Progenitor cell of endocrine pancreas (in vitro differentiated cells): ENCODE measurements at regions not wholly inside any gene's neighbourhood (a gene's known extent, or its start where the extent isn't known, plus 50 kb on each side); places are given as distances from the start of the nearest gene placed in this dataset.

Experiments
- DNase-seq: peaks from one replicate; pipeline ENCODE4 v3.0.0; 2021; ENCODE audit warnings: low spot score; ENCODE audit not compliant: unreplicated experiment
- H3K27ac Mint-ChIP-seq: 2 replicates; pipeline ENCODE4 v1.8.0; 2021; ENCODE audit warnings: mild to moderate bottlenecking, moderate library complexity, mixed read lengths
- H3K27me3 Mint-ChIP-seq: 2 replicates; pipeline ENCODE4 v1.8.0; 2021; ENCODE audit warnings: mixed read lengths
- H3K36me3 Mint-ChIP-seq: 2 replicates; pipeline ENCODE4 v1.8.0; 2022; ENCODE audit warnings: mixed read lengths; ENCODE audit not compliant: insufficient read depth
- H3K4me1 Mint-ChIP-seq: 2 replicates; pipeline ENCODE4 v1.8.0; 2021; ENCODE audit warnings: low read depth, mixed read lengths
- H3K4me3 Mint-ChIP-seq: 2 replicates; pipeline ENCODE4 v1.8.0; 2021; ENCODE audit warnings: low read depth, mild to moderate bottlenecking, moderate library complexity, mixed read lengths
- H3K9me3 Mint-ChIP-seq: 2 replicates; pipeline ENCODE4 v1.8.0; 2021; ENCODE audit warnings: low read depth, mixed read lengths
- TF ChIP-seq, protein P1 (sequence below): fragments of 200-600 bp; sonication (generic); IDR thresholded peaks from one replicate; pipeline ENCODE4 v1.5.0; 2021; ENCODE audit warnings: antibody characterized with exemption, mild to moderate bottlenecking; ENCODE audit not compliant: unreplicated experiment

DNA sequence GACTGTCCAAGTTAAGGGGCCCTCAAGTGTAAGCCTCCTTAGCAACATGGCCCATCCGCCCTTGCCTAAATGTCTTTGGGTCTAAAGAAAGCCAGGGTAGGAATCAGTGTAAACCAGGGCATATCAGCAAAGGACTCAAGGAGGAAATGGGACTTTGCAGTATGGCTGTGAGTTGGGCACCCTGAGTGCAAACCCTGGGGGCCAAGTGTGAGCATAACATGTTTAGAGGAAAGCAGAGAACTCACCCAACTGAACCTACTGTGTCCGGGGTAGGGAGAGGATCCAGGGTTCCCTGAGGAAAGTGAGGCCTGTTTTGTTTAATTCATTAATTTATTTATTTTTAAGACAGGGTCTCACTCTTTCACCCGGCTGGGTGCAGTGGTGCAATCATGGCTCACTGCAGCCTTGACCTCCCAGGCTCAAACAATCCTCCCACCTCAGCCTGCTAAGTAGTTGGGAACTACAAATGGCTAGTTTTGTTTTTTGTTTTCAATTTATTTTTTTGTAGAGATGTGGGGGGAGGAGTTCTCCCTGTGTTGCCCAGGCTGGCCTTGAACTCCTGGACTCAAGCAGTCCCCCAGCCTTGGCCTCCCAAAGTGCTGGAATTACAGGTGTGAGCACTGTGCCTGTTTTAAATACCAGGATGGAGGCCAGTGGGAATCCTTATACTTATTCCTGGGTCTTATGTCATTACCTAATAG, 51.0 kb upstream of the ACTR3 start:
- no peak for DNase-seq
- no peaks in the 10 kb centered on the region for H3K9me3 Mint-ChIP-seq
- H3K27ac Mint-ChIP-seq: no peak overlapping the region
- H3K4me3 Mint-ChIP-seq: no peak overlapping the region
- no peaks in the 10 kb centered on the region for H3K36me3 Mint-ChIP-seq
- no peaks in the 10 kb centered on the region for H3K4me1 Mint-ChIP-seq
- H3K27me3 Mint-ChIP-seq: no peaks in the 10 kb centered on the region
- TF ChIP-seq, protein P1, sequence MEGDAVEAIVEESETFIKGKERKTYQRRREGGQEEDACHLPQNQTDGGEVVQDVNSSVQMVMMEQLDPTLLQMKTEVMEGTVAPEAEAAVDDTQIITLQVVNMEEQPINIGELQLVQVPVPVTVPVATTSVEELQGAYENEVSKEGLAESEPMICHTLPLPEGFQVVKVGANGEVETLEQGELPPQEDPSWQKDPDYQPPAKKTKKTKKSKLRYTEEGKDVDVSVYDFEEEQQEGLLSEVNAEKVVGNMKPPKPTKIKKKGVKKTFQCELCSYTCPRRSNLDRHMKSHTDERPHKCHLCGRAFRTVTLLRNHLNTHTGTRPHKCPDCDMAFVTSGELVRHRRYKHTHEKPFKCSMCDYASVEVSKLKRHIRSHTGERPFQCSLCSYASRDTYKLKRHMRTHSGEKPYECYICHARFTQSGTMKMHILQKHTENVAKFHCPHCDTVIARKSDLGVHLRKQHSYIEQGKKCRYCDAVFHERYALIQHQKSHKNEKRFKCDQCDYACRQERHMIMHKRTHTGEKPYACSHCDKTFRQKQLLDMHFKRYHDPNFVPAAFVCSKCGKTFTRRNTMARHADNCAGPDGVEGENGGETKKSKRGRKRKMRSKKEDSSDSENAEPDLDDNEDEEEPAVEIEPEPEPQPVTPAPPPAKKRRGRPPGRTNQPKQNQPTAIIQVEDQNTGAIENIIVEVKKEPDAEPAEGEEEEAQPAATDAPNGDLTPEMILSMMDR: no peak

DNA sequence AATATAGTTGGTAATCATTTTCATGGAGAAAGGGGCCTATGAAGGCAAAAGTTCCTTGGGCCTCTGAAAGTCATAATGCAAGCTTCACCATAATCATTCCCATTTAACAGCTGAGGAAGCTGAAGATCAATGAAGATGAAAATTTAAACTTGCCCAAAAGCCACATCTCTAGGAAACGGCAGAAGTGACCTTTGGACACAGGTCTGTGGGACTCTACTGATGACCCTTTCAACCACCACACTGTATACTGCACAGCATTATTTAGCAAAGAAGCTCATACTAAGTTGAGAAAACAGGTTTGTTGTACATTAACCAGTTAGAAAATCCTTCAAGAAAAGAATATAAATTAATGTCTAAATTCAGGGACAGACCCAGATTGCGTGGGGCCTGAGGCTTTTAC, 51.6 kb upstream of the ACTR3 start:
- no peak for DNase-seq
- Mint-ChIP-seq H3K27me3 (no peaks in the 10 kb centered on the region), H3K27ac (no peak overlapping the region), H3K4me3 (no peak overlapping the region), H3K4me1 (no peaks in the 10 kb centered on the region), H3K9me3 (no peaks in the 10 kb centered on the region), H3K36me3 (no peaks in the 10 kb centered on the region)
- TF ChIP-seq, protein P1: no peak

DNA sequence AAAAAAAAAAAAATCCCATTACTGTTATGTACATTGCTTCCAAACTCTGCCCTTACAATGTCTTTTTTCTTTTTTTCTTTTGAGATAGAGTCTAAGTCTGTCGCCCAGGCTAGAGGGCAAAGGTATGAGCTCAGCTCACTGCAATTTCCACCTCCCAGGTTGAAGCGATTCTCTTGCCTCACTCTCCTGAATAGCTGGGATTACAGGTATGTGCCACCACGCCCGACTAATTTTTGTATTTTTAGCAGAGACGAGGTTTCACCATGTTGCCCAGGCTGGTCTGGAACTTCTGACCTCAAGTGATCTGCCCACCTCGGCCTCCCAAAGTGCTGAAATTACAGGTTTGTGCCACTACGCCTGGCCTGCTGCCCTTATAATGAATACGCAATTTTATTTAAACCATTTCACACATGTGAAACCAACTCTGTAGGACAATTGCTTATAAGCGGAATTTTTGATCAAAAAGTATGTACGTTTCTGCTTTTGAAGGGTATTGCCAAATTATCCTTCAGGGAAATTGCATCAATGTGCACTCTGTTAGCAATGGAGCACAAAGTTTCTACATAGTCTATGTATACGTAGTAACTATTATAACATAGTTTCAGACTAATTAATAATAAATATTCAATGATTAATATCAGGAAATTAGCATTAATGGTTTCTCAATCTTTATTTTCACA, 55.7 kb upstream of the ACTR3 start:
- Mint-ChIP-seq H3K4me3 (no peak overlapping the region), H3K4me1 (no peaks in the 10 kb centered on the region), H3K27me3 (no peaks in the 10 kb centered on the region), H3K27ac (no peak overlapping the region), H3K36me3 (no peaks in the 10 kb centered on the region), H3K9me3 (no peaks in the 10 kb centered on the region)
- no peak for DNase-seq
- TF ChIP-seq, protein P1: no peak

DNA sequence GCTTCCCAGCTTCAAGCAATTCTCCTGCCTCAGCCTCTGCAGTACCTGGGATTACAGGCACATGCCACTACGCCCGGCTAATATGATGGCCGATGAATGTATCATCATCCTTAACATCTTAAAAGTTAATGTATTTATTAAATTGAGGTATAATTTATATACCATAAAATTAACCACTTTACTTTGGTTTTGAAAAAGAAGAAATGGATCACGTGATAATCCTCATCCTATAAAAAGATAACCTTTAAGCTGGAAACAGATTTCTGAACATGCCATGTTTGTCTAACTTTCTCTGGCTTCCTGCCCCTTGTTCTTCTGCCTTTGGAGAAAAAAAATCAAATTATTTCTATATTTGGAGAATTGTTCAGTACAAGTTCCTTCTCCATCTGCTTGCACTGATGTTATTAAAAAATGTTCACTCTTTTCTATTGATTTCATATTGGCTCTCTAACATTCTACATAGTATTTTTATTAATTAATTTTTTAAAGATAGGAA, 57.0 kb upstream of the ACTR3 start:
- no peaks in the 10 kb centered on the region for H3K36me3 Mint-ChIP-seq

DNA sequence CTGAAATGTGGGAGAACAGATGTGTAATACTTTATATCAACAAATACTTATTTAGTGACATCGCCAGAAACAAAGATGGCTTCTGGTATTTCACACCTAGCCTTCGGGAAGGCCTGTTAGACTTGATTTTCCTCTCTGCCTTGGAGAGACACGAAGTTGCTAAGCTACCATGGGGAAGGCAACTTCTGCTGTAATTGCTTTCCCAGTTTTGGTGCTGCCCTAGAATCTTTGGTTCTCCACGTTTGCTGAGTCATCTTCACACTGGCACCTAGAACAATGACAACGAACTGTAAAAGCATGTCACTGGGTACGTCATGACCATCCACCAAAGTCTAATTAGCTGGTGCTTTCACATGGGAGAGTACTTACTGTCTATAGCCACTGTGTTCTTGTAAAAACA, 58.7 kb upstream of the ACTR3 start:
- Mint-ChIP-seq H3K4me3 (no peak overlapping the region), H3K27ac (no peak overlapping the region), H3K27me3 (peaks cover 5% of the 10 kb centered on the region), H3K4me1 (peaks cover 9% of the 10 kb centered on the region), H3K9me3 (peaks cover 12% of the 10 kb centered on the region), H3K36me3 (no peaks in the 10 kb centered on the region)
- TF ChIP-seq, protein P1: no peak
- DNase-seq: no peak

More for the DNA sequence above, 57.0 kb upstream of the ACTR3 start:
- Mint-ChIP-seq H3K27me3 (no peaks in the 10 kb centered on the region), H3K9me3 (peaks cover 6% of the 10 kb centered on the region), H3K27ac (no peak overlapping the region), H3K4me3 (no peak overlapping the region), H3K4me1 (no peaks in the 10 kb centered on the region)
- TF ChIP-seq, protein P1: no peak
- no peak for DNase-seq
